ENCODE measurements at regions not wholly inside any gene's neighbourhood (a gene's known extent, or its start where the extent isn't known, plus 50 kb on each side); places are given as distances from the start of the nearest gene placed in this dataset.
"Not testable (repeated sequence)": the region's sequence is repeated elsewhere in the genome, so short reads cannot be mapped to it uniquely, and the experiment has no call there.

DNA sequence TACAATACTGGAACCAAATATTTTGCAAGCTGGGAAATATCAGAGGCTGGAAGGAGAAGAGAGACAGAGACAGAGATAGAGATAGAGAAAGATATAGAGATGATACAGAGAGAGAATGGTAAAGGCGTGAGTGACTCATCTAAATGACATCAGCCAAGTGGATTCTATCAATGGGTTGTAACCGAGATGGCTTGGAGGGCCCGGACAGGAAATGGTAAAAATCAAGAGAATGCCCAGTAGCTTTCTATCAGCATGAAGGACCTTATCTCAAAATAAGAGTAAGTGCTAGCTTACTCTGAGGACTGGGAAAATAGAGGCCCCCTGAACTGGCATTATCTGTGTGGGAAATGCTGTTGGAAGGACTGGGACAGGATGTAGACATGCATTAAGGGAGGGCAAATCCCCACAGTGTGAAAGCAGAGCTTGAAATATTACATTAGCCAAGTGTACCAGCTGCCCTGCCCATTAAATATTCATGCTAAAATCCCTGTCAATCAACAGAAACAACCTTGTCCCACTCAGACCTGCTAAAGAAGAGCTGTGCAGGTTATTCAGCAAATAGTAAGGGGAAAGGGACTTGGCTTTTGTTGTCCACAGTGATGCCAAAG is 76.6 kb upstream of the ZNF644 start:
- DNase-seq (ENCODE audit: low read depth in 1 of 2, low spot score in 1 of 2): no peak

- DNase-seq (ENCODE audit: low read depth in 1 of 2, low spot score in 1 of 2): not testable (repeated sequence)
Observed at GRCh38 chr1:91095321-91095720, 73.5 kb upstream of the ZNF644 start.

- no peak for DNase-seq (ENCODE audit: low read depth in 1 of 2, low spot score in 1 of 2)
Observed at GRCh38 chr1:91092503-91092902, 70.7 kb upstream of the ZNF644 start.

DNA sequence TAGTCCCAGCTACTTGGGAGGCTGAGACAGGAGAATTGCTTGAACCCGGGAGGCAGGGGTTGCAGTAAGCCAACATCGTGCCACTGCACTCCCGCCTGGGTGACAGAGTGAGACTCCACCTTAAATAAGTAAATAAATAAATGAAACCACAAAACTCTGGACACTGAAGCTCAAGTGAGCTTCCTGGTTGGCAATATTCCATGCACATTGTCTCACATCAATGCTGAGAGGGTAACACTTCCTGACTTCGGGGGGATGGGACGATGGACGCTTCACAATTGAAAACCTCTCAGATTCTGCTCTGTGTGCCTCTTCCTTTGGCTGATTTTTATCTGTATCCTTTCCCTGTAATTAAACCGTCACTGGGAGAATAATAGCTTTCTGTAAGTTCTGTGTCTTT is 70.0 kb upstream of the ZNF644 start:
- no peak for DNase-seq (ENCODE audit: low read depth in 1 of 2, low spot score in 1 of 2)

DNA sequence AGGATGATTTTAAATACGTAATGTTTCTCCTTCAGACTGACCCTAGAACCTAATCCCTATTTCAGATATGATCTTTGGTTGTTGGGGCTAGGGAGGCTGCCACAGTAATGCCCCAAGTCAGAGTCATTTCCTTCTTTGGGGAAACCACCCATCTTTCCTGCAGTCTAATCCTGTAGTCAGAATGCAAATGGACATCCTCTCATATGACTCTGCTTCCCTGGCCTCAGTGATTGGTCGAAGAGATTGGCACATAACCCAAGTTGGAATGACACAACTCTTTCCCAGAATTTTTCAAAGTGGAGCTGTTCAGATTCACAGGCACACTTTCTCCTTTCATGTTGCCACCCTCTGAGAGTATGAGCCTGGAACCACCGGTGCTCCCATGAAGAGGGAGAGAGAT is 58.8 kb upstream of the ZNF644 start:
- DNase-seq (ENCODE audit: low read depth in 1 of 2, low spot score in 1 of 2): no peak

GRCh38 chr1:91078859-91079258 is 57.0 kb upstream of the ZNF644 start:
- DNase-seq (ENCODE audit: low read depth in 1 of 2, low spot score in 1 of 2): no peak

- no peak for DNase-seq (ENCODE audit: low read depth in 1 of 2, low spot score in 1 of 2)
Observed at GRCh38 chr1:91076834-91077233, 55.0 kb upstream of the ZNF644 start.

GRCh38 chr1:91075233-91076135 is 53.6 kb upstream of the ZNF644 start:
- no peak for DNase-seq (ENCODE audit: low read depth in 1 of 2, low spot score in 1 of 2)

GRCh38 chr1:91073299-91073698 is 51.5 kb upstream of the ZNF644 start:
- no peak for DNase-seq (ENCODE audit: low read depth in 1 of 2, low spot score in 1 of 2)

DNA sequence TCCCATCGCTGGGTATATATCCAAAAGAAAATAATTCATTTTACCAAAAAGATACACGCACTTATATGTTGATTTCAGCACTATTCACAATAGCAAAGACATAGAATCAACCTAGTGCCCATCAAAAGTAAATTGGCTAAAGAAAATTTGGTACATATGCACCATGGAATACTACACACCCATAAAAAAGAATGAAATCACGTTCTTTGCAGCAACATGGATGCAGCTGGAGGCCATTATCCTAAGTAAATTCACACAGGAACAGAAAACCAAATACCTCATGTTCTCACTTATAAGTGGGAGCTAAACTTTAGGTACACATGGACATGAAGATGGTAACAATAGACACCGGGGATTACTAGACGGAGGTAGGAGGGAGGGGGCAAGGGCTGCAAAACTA is 50.0 kb upstream of the ZNF644 start:
- DNase-seq (ENCODE audit: low read depth in 1 of 2, low spot score in 1 of 2): no peak
